ENCODE measurements at regions not wholly inside any gene's neighbourhood (a gene's known extent, or its start where the extent isn't known, plus 50 kb on each side); places are given as distances from the start of the nearest gene placed in this dataset.

DNA sequence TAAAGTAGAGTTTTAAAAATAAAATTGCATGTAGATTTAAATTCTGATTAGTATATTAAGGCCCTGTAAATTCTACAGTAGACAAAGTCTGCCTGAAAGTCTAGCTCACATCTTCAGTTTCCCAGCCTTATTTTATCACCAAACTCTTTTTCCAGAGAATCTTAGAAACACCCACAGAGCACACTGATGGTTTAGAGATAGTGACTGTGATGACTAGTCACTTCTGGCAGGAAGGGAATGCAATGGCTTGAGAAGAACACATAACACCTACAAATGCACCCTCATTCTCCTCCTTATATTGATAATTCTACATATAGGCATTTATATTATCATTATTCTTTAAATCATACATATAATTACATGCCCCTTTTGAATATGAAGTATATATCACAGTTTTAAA is 232.9 kb downstream of the ARAP2 start:
- H4K20me1 ChIP-seq (ENCODE audit: insufficient read depth, low read length) = no peaks in the 10 kb centered on the region
- no peaks in the 10 kb centered on the region for H3K9me3 ChIP-seq (replicated peaks in 1 of 2; ENCODE audit: control insufficient read depth in 1 of 2, insufficient read depth in 1 of 2, low read length in 2 of 2)
- no peaks in the 10 kb centered on the region for H3K36me3 ChIP-seq (replicated peaks in 1 of 2; ENCODE audit: control insufficient read depth in 1 of 2, insufficient read depth in 2 of 2, low read length in 2 of 2)
- no peak overlapping the region for H2AFZ ChIP-seq (ENCODE audit: insufficient read depth, low read depth, low read length, poor library complexity, severe bottlenecking)
- intact Hi-C loops (cut with micrococcal nuclease) = no loop called here
- no peak overlapping the region for H3K27ac Mint-ChIP-seq
- no peak for DNase-seq
- no peak overlapping the region for H3K4me3 ChIP-seq (replicated peaks in 1 of 3; ENCODE audit: low read depth in 2 of 3, low read length in 3 of 3)
- H3K79me2 ChIP-seq (ENCODE audit: insufficient read depth, low read length) = no peaks in the 10 kb centered on the region
- no peak overlapping the region for H3K4me3 Mint-ChIP-seq
- H3K27me3 ChIP-seq (ENCODE audit: control insufficient read depth in 2 of 2, insufficient read depth in 2 of 2, low read length in 2 of 2) = no peaks in the 10 kb centered on the region
- TF ChIP-seq, protein P1, sequence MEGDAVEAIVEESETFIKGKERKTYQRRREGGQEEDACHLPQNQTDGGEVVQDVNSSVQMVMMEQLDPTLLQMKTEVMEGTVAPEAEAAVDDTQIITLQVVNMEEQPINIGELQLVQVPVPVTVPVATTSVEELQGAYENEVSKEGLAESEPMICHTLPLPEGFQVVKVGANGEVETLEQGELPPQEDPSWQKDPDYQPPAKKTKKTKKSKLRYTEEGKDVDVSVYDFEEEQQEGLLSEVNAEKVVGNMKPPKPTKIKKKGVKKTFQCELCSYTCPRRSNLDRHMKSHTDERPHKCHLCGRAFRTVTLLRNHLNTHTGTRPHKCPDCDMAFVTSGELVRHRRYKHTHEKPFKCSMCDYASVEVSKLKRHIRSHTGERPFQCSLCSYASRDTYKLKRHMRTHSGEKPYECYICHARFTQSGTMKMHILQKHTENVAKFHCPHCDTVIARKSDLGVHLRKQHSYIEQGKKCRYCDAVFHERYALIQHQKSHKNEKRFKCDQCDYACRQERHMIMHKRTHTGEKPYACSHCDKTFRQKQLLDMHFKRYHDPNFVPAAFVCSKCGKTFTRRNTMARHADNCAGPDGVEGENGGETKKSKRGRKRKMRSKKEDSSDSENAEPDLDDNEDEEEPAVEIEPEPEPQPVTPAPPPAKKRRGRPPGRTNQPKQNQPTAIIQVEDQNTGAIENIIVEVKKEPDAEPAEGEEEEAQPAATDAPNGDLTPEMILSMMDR (IDR thresholded peaks at IDR 0.05) = no peak
- H3K27ac ChIP-seq (ENCODE audit: low read depth in 1 of 2, low read length in 2 of 2) = no peak overlapping the region
- H3K4me1 Mint-ChIP-seq = no peaks in the 10 kb centered on the region
- H3K4me2 ChIP-seq (replicated peaks; ENCODE audit: extremely low read depth, low read length, poor library complexity, severe bottlenecking) = no peak overlapping the region
- H3K4me1 ChIP-seq (ENCODE audit: control insufficient read depth in 1 of 2, insufficient read depth in 2 of 2, low read length in 2 of 2) = no peaks in the 10 kb centered on the region
- H3K9me3 Mint-ChIP-seq = peaks cover 0 to 6% (median 0%) of the 10 kb centered on the region in 7 donors
- H3K36me3 Mint-ChIP-seq = no peaks in the 10 kb centered on the region
- H3K27me3 Mint-ChIP-seq (ENCODE audit: low read depth in 3 of 3) = no peaks in the 10 kb centered on the region
- no peak overlapping the region for H3K9ac ChIP-seq (ENCODE audit: insufficient read depth, low read length, poor library complexity, severe bottlenecking)

DNA sequence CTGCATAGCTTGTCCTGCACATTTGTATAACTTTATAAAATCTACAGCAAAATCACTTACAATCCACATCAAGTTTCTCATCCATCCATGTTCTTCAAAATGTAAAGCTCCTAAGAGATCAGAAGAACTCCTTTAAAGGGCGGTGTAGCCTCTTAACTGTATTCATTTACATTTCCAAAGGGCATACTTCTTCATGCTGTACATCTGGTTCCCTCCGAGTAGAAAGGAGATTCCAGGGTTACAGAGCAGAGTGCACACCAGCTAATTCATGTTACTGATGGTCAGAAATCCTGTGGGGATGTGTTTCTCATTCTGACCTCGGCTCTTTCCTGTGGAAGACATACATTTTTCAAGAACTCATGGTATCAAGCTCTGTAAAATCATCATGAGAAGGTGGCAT is 231.8 kb downstream of the ARAP2 start:
- H3K36me3 Mint-ChIP-seq = no peaks in the 10 kb centered on the region
- TF ChIP-seq, protein P1 (IDR thresholded peaks at IDR 0.05) = no peak
- WGBS (ENCODE audit: insufficient coverage) = 63% methylated on average over 2 of the region's 3 CpGs

More for the DNA sequence above, 231.8 kb downstream of the ARAP2 start:
- Histone ChIP-seq H3K79me2 (ENCODE audit: insufficient read depth, low read length) (no peaks in the 10 kb centered on the region), H2AFZ (ENCODE audit: insufficient read depth, low read depth, low read length, poor library complexity, severe bottlenecking) (no peak overlapping the region), H3K27me3 (ENCODE audit: control insufficient read depth in 2 of 2, insufficient read depth in 2 of 2, low read length in 2 of 2) (no peaks in the 10 kb centered on the region), H3K9me3 (replicated peaks in 1 of 2; ENCODE audit: control insufficient read depth in 1 of 2, insufficient read depth in 1 of 2, low read length in 2 of 2) (no peaks in the 10 kb centered on the region), H3K4me1 (ENCODE audit: control insufficient read depth in 1 of 2, insufficient read depth in 2 of 2, low read length in 2 of 2) (no peaks in the 10 kb centered on the region), H3K9ac (ENCODE audit: insufficient read depth, low read length, poor library complexity, severe bottlenecking) (no peak overlapping the region), H4K20me1 (ENCODE audit: insufficient read depth, low read length) (no peaks in the 10 kb centered on the region), H3K4me3 (replicated peaks in 1 of 3; ENCODE audit: low read depth in 2 of 3, low read length in 3 of 3) (no peak overlapping the region), H3K36me3 (replicated peaks in 1 of 2; ENCODE audit: control insufficient read depth in 1 of 2, insufficient read depth in 2 of 2, low read length in 2 of 2) (no peaks in the 10 kb centered on the region), H3K4me2 (replicated peaks; ENCODE audit: extremely low read depth, low read length, poor library complexity, severe bottlenecking) (no peak overlapping the region), H3K27ac (ENCODE audit: low read depth in 1 of 2, low read length in 2 of 2) (no peak overlapping the region)
- intact Hi-C loops (cut with micrococcal nuclease) = no loop called here
- DNase-seq = no peak
- Mint-ChIP-seq H3K4me3 (no peak overlapping the region), H3K4me1 (no peaks in the 10 kb centered on the region), H3K9me3 (peaks cover 0 to 6% (median 0%) of the 10 kb centered on the region in 7 donors), H3K27ac (no peak overlapping the region), H3K27me3 (ENCODE audit: low read depth in 3 of 3) (no peaks in the 10 kb centered on the region)
